ENCODE measurements at regions not wholly inside any gene's neighbourhood (a gene's known extent, or its start where the extent isn't known, plus 50 kb on each side); places are given as distances from the start of the nearest gene placed in this dataset.

DNA sequence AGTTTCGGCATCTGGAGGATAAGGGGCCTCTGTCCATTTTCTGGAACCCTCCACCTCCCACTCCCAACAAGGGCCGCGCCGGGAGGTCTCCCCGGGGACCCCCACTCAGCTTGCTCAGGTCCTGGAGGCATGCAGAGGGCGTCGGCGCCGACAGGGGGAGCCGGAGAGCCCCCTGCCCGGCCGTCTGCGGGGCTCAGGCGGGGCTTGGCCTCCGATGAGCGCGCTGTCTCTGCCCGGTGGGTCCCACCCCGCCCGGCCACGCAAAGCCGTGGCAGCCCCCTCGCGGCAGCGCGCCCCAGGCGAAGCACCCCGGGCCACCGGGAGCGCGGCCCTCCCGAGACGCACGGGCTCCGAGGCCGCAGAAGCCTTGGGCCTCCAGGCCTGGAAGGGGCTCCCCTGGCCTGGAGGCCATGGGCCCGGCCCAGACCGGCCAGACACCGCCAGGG, 149.7 kb upstream of the ZNF536 start:
- peaks cover 45% of the 10 kb centered on the region for H3K27me3 Mint-ChIP-seq (ENCODE audit: unreplicated experiment)
- H3K36me3 Mint-ChIP-seq (ENCODE audit: unreplicated experiment): peaks cover 2% of the 10 kb centered on the region
- no peak overlapping the region for H3K27ac Mint-ChIP-seq (ENCODE audit: unreplicated experiment)
- TF ChIP-seq, protein P1, sequence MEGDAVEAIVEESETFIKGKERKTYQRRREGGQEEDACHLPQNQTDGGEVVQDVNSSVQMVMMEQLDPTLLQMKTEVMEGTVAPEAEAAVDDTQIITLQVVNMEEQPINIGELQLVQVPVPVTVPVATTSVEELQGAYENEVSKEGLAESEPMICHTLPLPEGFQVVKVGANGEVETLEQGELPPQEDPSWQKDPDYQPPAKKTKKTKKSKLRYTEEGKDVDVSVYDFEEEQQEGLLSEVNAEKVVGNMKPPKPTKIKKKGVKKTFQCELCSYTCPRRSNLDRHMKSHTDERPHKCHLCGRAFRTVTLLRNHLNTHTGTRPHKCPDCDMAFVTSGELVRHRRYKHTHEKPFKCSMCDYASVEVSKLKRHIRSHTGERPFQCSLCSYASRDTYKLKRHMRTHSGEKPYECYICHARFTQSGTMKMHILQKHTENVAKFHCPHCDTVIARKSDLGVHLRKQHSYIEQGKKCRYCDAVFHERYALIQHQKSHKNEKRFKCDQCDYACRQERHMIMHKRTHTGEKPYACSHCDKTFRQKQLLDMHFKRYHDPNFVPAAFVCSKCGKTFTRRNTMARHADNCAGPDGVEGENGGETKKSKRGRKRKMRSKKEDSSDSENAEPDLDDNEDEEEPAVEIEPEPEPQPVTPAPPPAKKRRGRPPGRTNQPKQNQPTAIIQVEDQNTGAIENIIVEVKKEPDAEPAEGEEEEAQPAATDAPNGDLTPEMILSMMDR (IDR thresholded peaks at IDR 0.05): peak; percentile 37
- H3K4me1 Mint-ChIP-seq (ENCODE audit: unreplicated experiment): peaks cover 23% of the 10 kb centered on the region
- no peaks in the 10 kb centered on the region for H3K9me3 Mint-ChIP-seq (ENCODE audit: unreplicated experiment)
- no peak for DNase-seq (ENCODE audit: extremely low spot score, unreplicated experiment)
- H3K4me3 Mint-ChIP-seq (ENCODE audit: unreplicated experiment): no peak overlapping the region

DNA sequence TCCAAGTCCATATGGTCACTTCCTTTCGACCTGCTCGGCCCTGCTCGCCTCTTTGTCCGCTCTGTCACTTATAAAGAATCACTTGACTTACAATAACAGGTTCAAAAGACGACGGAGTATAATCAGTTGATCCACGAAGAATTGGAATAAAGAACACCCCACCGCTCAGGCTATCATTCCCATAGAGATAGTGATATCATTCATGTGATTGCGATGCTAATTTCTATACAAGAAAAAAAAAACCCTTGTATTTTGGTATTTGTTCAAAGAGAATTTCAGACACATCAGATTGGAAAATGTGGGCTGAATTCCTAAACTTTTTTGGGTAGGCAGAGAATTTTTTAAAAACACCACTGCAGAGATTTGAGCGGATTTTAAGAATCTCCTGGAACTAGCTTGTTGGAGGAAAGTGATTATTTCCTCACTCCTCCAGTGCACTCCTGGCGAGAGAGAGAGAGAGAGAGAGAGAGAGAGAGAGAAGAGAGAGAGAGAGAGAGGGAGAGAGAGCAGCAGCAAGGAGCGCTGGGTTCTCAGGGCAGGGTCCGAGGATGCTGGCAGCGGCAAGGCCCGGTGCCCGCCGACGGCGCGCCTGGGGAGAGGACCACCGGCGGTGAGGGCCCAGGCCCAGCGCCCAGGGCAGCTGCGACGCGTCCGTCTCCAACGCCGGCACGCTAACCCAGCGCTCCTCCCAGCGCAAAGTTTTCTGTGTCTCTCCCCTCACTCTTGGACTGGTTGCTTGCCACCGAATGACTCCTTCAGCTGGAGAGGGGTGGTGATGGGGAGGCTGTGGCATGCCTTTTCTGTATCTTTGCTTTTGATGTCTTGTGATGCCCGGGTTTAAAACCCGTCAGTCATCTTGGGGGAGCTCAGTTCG, 149.0 kb upstream of the ZNF536 start:
- Mint-ChIP-seq H3K4me3 (ENCODE audit: unreplicated experiment) (no peak overlapping the region), H3K4me1 (ENCODE audit: unreplicated experiment) (peaks cover 27% of the 10 kb centered on the region), H3K27me3 (ENCODE audit: unreplicated experiment) (peaks cover 50% of the 10 kb centered on the region), H3K36me3 (ENCODE audit: unreplicated experiment) (peaks cover 2% of the 10 kb centered on the region), H3K9me3 (ENCODE audit: unreplicated experiment) (no peaks in the 10 kb centered on the region), H3K27ac (ENCODE audit: unreplicated experiment) (no peak overlapping the region)
- TF ChIP-seq, protein P1 (IDR thresholded peaks at IDR 0.05): no peak
- no peak for DNase-seq (ENCODE audit: extremely low spot score, unreplicated experiment)

DNA sequence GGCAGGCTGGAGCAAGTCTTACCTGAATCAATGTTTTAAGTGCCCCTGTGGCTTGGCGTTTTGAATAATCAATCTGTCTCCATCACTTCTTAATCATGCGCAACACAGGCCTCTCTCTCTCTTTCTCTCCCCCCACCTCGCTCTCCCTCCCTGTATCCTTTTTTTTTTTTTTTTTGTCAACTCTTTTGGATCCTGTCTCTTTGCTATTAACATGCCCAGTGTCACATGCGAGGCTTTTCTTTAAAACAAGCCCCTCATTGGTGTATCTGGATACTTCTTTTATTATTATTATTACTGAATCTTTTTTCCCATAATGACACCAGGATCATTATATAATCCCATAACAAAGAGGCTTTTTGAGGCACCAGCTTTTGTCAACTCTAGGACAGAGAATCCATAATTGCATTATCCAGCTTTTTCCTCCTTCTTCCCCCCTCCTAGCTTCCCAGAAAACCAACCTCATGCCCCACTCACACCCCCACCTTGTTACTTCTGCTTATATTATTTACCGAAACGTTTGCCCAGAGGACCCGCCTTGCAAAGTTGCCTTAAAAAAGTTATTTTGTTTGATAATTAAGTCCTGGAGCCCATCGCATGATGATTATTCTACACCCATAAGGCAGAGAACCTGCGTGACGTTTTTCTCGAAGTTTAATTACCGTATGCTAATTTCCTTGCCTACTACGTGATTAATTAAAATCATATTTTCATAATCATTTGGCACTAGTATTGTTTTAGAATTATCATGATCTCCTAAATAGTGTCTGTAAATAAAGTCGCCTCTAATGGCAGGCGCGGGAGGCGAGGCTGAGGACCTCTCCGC, 148.1 kb upstream of the ZNF536 start:
- H3K4me1 Mint-ChIP-seq (ENCODE audit: unreplicated experiment): peaks cover 31% of the 10 kb centered on the region
- H3K27ac Mint-ChIP-seq (ENCODE audit: unreplicated experiment): no peak overlapping the region
- peaks cover 2% of the 10 kb centered on the region for H3K36me3 Mint-ChIP-seq (ENCODE audit: unreplicated experiment)
- TF ChIP-seq, protein P1 (IDR thresholded peaks at IDR 0.05): no peak
- no peaks in the 10 kb centered on the region for H3K9me3 Mint-ChIP-seq (ENCODE audit: unreplicated experiment)
- no peak overlapping the region for H3K4me3 Mint-ChIP-seq (ENCODE audit: unreplicated experiment)
- DNase-seq (ENCODE audit: extremely low spot score, unreplicated experiment): no peak
- H3K27me3 Mint-ChIP-seq (ENCODE audit: unreplicated experiment): peaks cover 55% of the 10 kb centered on the region

DNA sequence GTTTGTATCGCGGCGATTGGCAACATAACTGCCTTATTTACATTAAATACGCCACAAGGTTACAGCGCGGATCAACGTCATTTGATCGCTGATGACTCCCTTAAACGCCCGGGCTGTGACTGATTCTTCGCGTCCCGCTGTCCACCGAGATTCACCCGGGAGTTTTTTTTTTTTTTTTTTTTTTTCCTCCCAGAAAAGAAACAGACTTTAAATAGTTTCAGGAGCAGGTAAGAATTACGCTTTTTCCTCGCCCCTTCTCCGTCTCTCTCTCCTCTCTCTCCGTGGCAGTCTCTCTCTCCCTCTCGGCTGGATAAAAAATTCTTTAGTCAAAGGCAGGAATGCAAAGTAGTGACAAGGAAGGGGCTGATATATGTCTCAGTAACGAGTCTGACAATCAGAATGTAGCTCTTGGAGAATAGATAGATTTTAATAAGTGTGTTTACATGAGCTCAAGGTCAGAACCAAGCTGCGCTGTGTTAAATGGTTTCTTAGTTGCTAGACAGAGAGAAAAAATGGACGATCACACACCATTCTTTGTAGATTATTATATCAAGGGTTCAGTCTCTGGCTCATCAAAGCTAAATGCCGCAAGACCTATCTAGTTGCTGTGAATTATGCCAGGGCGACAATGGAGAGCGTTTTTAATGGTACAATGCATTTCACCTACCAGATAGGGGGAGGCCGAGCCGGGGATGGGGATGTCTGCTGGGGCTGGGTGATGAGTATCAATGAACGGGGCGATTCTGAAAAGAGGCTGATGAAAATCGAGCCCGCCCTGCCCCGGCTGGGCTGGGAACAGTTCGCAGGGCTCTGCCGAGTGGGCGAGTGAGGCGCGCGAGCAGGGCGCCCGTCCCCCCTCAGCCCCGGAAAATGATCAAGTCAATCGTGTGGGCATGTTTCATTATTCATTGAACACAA, 147.2 kb upstream of the ZNF536 start:
- TF ChIP-seq, protein P1 (IDR thresholded peaks at IDR 0.05): no peak
- no peak overlapping the region for H3K27ac Mint-ChIP-seq (ENCODE audit: unreplicated experiment)
- peaks cover 2% of the 10 kb centered on the region for H3K36me3 Mint-ChIP-seq (ENCODE audit: unreplicated experiment)
- H3K9me3 Mint-ChIP-seq (ENCODE audit: unreplicated experiment): no peaks in the 10 kb centered on the region
- peaks cover 59% of the 10 kb centered on the region for H3K27me3 Mint-ChIP-seq (ENCODE audit: unreplicated experiment)
- peaks cover 31% of the 10 kb centered on the region for H3K4me1 Mint-ChIP-seq (ENCODE audit: unreplicated experiment)
- peak overlapping the region; percentile 66 for H3K4me3 Mint-ChIP-seq (ENCODE audit: unreplicated experiment)
- no peak for DNase-seq (ENCODE audit: extremely low spot score, unreplicated experiment)

Measured in osteocyte (in vitro differentiated cells).